ENCODE measurements at regions not wholly inside any gene's neighbourhood (a gene's known extent, or its start where the extent isn't known, plus 50 kb on each side); places are given as distances from the start of the nearest gene placed in this dataset.

DNA sequence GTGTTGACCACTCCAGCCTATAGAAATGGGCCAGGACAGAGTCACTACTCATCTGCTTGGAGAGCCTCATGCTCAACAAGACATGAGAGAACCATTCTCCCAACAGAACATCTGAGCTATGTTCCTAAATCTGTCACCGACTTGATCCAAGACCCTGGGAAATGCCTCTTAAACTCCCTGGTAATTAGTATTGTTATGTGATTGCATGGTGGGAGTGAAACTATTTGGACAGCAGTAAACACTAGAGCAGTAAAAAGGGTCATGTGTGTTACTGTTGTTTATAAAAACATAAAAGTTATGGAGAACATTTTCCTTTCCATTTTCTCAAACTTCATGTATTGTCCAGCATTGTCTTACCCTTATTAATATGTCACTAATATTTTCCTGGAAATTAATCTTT, 369.8 kb upstream of the FAT3 start:
- no peak for DNase-seq

DNA sequence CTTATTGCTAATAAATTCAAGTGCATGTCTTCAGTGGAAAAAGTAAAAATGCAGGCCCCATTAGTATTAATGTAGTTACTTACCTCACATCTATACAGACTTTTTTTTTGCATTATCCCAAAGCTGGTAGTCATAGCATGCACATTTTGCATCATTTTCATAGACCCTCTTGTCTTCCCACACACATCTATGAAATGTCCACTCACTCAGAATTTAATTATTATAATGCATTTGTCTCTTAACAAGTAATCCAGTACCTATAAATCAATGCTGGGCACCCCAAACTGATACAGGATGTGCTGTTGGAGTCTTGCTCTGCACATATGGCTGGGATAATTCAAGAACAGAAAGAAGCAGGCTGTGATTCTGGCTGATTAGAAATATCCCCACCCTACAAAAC, 370.4 kb upstream of the FAT3 start:
- DNase-seq, result no peak

DNA sequence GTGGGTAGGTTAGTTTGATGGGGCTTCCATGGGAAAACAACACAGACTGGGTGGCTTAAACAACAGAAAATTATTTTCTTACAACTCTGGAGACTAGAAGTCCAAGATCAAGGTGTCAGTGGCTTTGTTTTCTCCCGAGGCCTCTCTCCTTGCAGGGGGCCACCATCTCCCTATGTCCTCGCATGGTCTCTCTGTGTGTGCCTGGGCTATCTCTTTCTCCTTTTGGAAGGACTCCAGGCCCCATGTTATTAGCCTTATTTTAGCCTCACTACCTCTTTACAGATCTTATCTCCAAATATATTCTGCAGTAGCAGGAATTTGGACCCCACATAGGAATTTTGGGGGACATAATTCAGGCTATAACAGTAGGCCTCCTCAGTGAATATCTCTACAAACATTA, 372.7 kb upstream of the FAT3 start:
- no peak for DNase-seq

DNA sequence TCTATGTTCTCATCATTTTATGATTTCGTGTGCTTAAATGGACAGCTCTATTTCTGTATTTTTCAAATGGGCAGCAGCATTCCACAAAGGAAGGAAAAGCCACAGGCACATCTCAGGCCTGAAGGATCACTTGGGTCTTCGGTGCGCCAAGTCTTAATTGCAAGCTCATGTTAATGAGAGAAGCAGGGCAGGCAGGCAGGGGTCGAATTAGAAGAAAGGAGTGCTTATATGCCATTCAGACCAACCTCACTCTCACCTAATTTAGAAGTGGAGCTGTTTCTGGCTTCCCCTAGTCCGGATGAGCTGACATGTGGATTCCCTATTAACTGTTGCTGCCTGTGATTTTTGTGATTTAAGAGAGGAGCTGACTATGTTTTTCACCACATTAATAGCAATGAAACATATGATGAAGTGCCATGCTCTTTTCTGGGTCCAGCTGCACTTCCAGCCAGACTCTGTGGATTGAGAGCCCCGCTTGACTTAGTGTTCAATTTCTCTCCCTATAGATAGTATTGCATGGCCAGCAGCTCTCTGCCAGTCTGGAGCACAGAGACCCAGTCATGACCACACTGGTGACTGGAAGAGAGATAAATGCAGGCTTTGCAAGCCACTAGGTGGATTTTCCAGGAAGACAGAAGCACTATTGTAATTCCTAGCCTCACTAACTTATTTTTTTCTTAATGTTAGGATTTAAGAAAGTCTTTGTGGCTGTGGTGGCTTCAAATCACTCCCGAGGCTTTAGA, 373.9 kb upstream of the FAT3 start:
- no peak for DNase-seq

DNA sequence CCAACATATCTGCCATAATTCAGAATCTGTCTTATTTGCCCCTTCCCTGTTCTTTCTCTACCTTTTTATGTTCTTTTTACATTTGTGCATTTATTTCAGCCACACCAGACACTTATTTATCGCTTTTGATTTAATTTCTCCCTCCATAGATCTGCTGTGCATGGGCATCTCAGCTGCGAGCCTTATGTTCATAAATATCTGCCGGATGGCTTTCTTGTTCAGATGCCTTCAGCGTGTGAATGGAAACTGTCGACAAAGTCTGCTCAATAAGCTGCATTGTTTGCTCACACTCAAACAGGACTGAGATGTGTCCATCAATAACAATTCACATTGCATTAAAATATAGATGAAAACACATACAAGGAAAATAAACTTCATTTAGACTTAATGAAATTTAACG, 374.6 kb upstream of the FAT3 start:
- DNase-seq, result no peak

DNA sequence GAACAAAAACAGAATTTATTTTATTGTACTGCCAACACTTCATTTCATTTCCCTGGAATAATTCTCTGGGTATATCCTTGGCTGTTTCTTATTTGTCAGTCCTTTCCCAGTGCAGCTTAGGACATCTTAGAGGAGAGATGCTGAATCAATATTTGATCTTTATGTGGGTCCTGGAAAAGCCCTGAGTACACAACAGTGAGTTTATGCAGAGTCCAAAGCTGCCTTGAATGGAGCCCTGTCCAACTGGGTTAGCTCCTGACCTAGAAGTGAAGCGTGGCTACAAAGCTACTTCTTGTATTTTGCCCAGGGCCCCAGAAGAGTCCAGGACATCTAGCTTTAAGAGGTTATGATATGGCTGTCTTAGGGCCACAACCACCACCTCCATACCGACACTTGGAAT, 378.0 kb upstream of the FAT3 start:
- no peak for DNase-seq

DNA sequence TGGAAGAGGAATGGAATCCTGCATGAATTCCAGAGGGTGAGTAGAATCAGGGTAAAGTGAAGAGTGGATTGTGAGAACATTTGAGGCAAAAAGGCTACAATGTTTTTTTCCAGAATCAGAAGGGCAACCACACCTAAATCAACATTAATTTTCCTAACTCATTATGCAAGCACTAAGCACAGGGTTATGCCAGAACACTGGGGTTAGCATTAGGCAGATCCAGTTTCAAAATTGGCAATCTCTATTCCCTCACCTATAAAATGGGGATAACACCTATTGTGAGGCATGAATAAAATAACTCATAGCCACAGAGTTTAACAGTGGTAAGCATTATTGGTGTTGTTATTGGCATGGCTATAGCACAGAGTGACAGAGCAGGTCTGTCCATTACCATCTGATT, 378.6 kb upstream of the FAT3 start:
- DNase-seq, result no peak

DNA sequence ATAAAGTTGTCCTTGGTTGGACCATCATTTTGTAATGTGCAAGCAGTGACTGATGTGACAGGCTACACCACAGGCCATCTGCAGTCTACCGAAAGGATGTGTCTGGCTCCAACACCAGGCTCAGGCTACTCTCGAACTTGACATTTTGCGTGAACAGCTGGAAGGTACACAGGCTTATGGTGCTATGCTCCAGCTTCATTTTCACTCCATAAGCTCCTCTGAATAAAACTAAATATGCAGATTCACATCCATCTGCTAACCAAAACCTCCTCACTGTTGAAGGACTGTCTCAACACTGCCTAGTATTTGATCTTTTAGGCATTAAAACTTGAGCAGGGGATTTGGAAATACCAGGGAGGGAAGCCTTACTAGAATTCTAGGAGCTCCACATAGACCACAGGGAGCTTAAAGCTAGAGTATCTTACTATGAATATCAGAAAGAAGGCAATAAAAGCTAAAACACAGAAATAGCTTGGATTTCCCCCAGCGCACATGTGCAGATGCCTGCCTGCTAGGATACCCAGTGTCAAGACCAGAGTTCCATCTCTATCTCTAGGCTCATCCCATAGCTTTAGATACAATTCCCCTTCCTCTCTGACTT, 383.9 kb upstream of the FAT3 start:
- peak; percentile 15 for DNase-seq

DNA sequence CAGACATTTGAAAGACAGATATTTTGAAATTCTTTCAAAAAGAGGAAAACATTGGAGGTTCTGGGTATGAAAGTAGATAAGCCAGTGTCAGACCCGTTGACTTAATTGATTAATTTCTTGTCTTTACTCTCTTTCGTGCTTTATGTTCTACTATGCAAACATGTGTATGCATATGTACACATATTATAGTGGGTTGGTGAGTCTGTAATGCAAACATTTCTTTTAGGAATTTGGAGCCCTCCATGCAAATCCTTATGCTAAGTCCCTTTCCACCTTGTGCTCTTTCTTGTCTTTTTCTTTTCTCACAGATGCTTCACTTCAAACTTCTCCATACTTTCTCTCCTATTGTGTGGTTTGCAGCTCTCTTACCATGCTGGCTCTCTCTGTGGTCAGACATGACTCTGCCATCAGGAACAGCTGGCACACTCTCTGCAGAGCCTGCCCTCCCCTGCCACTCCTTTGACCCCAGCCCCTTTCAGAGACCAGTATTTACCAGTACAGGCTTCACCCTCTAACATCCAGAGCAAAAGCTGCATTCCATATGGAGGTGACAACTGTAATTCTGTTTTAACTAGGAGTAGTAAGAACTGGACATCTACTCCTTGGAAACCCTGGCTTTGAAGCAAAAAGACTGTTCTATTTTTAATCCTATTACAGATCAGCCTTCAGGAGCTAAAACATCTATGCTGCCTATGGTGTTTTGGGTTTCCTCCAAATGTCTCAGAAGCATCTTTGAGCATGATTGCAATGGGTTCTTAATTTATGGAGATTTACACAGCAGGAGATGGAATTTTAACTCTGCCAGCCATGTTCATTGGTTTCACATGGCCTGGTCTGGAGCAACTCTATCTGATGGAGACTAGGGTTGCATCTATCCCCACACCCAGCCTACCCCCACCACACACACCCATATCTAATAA, 386.9 kb upstream of the FAT3 start:
- no peak for DNase-seq

DNA sequence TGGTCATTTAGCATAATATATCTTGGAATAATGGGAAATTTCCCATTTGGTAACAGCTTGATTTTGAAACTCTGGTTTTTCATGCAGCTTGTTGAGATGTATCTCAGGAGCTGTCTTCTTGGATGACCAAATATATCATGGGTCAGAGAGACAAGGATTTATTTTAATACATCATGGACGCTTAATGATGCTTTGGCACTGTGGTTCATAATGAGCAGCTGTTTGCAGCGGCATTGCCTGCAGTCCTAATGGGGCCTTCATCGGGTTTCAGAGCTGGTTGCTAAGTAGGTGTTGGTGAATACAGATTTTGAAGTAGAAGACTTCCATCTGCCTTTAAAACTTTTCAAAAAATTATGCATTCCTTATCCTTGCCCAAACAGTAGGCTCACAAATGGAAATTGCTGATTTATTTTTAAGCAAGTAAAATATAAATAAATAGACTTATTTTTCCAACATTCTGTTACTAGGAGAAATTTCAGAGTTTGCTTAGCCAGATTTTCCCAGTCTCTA, 389.5 kb upstream of the FAT3 start:
- no peak for DNase-seq

DNA sequence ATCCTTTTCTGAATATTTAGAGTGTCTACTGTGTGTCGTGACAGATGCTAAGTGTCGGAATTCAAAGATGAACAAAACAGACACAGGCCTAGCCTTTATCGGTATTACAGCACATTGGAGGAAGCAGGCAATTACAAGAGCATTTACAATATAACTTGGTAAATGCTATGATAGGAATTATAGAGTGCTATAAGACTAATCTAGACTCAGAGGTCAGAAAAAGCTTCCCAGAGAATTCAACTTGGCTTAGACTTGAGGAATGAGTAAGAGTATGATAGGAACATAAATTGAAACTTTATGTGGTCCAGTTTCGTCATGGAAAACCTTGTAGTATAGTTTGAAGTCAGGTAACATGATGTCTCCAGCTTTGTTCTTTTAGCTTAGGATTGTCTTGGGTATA, 395.7 kb upstream of the FAT3 start:
- no peak for DNase-seq

DNA sequence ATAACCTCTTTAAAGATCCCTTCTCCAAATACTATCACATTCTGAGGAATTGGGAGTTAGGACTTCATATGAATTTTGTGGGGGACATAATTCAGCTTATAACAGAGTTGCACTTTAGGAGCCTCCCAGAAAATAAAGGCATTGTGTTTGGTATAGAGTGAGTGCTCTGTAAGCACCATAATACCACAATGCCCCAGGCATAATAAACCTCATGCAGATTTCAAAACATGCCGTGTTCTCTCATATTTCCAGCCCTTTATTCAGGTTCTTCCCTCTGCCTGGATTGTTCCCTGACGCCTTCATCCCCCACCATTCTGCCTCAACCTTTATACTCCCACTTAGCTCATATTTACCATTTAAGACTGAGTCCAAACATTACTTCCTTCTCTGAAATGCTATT, 398.8 kb upstream of the FAT3 start:
- DNase-seq, result no peak

DNA sequence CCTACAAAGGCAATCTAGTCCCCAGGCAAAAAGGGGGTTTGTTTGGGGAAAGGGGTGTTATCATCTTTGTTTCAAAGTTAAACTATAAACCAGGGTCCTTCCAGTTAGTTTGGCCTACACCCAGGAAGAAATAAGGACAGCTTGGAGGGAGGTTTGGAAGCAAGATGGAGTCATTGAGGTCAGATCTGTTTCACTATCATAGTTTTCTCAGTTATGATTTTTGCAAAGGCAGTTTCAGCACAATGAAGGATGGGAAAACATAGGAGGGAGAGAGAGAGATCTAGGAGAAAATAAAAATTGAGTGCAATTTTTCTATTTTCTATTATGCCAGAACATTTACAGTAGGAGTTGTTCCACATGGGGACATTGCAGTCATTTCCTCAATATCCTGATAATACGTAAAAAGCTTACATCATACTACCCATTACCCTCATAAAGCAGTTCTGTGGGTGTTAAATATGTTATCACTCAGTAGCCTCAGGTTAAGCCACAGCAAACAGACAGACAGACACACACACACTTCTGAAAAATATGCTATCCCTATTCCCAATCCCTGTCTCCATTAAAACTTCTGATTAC, 401.3 kb upstream of the FAT3 start:
- no peak for DNase-seq

DNA sequence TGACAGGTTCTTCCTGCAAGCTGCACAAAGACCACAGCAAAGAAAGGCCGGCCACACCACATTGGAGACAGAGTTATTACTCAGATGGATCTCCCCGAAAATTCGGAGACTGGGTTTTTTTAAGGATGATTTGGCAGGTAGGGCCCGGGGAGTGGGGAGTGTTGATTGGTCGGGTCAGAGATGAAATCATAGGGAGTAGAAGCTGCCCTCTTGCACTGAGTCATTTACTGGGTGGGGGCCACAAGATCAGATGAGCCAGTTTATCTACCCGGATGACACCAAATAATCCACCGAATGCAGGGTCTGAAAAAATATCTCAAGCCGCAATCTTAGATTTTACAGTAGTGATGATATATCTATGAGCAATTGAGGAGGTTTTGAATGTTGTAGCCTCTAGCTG, 401.8 kb upstream of the FAT3 start:
- DNase-seq, result no peak

DNA sequence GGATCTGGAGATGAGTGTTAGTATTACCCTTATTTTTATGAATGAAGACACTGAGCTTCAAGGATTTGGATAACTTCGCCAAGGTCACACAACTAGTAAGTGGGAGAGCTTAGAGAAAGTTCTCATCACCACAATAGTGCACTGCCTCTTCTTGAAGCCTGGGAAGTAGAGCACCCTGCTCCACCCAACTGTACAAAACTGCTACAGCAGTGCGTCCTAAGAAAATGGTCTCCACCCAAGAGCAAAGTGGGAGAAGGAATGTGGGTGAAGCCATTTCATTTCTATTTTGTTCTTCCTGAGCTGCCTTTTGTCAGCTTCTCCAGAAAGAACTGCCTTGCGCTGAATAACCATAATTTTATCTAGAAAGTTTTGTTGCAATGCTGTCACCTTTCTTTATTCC, 403.9 kb upstream of the FAT3 start:
- DNase-seq, result no peak

DNA sequence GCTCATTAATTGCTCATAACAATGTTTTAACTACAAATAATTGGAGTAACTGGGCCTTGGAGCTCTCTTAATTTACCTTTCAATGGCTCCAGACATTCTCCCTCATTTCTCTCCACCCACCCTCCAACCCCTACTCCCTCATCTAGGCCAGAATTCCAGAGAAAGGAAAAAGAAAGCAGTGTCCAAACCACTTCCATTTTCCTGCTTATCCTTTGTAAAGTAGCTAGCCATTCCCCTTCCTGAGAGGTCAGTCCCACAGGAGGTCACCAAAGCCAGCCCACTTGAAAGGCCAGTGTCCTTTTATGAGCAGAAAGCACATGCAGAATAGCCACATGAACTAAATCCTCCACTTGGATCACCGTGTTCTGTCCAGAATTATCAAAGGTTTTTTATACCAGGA, 404.8 kb upstream of the FAT3 start:
- no peak for DNase-seq

DNA sequence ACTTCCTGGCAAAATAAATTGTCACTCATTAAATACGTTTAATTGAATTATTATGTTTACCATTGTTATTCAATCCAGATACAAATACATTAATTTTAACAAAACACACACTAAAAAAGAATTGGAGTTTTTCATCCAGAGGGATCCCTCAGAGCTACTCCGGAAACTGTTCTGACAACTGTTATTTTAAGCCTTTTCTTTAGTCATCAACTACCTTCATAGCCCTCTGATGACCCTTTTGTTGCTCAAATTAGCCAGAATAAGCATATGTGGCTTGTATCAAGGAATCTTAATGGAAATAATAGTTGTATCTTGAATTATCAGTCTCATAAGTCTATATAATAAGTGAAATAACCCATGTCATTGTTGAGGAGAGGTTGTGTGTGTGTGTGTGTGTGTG, 405.4 kb upstream of the FAT3 start:
- DNase-seq, result no peak

DNA sequence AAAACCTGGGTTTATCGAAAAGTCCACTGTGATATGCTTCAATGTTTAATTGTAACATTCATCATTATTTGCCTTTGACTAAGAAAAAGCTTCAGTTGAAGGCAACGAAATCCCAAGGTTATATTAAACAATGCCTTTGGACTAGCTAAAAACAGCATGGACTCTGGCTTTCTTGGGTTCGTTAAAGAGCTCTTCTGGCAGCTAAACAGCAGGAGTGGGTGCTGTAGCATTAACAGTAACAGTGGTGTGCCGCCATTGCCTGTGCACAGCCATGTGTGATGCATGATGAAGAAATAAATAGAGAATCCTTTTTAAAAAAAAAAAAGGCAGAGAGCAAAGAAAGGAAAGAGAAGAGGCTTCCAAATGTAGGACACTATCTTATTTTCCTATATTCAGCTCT, 406.6 kb upstream of the FAT3 start:
- no peak for DNase-seq

DNA sequence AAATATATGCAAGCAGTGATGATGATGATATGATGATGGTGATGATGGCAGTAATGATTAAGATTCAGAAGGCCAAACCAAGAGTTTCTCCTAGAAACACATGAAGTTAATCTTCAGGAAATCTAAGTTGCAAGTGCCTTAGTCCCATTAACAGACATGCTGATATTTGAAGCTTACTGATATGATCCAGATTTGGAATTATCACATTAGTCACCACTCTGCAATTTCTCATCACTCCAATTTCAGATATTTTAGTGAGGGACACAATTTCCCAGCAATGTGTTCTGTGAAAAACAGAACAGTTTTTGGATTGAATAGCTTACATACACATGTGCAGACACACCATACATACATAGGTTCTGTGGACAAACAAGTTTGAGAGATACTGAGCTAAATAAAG, 411.4 kb upstream of the FAT3 start:
- DNase-seq, result no peak

DNA sequence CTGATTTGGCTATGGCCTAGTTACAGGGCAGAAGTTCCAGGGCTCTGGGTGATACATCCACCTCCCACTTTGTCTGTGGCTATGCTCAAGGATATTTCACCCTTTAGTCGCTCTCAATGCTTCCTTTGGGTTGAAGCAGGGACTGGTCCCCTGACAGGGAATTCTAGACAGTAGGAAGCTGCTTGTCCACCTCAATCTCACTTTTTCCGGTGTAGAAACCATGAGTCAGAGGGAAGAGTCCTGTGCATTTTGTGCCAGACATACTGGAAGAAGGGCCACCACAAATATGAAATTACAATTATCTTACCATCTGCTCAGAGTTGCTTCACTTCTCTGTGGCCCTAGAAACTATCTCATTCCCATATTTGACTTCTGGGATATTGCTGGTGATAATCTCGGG, 413.7 kb upstream of the FAT3 start:
- no peak for DNase-seq

DNA sequence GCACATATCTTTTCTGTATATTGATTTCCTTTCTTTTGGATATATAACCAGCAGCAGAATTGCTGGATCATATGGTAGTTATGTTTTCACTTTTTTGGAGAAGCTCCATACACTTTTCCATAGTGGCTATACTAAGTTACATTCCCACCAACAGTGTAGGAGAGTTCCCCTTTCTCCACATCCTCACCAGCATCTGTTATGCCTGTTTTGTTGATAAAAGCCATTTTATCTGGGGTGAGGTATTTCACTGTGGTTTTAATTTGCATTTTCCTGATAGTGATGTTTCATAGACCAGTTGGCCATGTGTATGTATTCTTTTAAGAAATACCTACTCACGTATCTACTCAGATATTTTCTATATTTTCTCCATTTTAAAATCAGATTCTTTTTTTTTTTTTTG, 419.3 kb upstream of the FAT3 start:
- no peak for DNase-seq

DNA sequence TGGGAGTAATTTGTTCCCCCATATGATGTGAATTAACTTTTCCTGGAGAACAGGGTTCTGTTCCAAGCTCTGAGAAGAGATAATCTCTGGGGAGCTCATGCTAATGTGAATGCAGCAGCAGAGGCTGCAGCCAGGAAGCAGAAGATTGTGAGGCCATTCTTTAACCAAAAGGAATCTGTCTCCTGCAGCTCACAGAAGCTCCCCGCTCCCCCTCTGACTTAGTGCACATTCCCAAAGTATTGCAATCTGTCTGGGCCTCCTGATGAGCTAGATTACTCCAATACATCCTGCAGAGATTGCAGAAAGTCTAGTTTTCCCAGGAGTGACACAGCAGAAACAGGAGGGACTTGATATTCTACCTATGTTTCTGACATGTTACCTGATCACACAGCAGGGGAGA, 420.6 kb upstream of the FAT3 start:
- DNase-seq, result no peak

DNA sequence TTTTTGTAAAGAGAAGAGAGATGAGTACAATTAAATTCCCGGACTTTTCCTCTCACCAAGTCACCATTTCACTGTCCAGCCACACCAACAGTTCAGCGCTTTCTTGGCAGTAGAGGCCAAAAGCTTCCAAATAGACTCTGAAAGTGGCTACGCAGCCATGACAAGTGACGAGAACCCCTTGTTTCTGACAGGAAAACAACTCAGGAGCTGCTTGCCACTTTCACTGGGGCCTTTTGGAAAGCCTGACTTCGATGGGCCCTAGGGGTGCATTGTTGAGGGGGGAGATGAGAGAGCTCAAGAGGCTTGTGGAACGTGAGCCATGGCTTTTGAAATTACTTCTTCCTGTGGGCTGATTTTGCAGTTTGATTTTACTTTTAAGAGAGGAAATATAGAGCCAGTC, 422.1 kb upstream of the FAT3 start:
- DNase-seq, result no peak

Measured in NCI-H1694 treated with DMSO at 0.1 percent for 48 hours (cell line).